ENCODE measurements at regions not wholly inside any gene's neighbourhood (a gene's known extent, or its start where the extent isn't known, plus 50 kb on each side); places are given as distances from the start of the nearest gene placed in this dataset.

GRCh38 chr3:148100476-148100875 lies 597.2 kb upstream of the AGTR1 start:
- DNase-seq (no peak), ATAC-seq (no peak)
- no peak overlapping the region for H3K27ac ChIP-seq
- no peak for TF ChIP-seq POLR2A (IDR thresholded peaks at IDR 0.05)
- TF ChIP-seq CTCF (IDR thresholded peaks at IDR 0.05) = no peak
- no peaks in the 10 kb centered on the region for H3K27me3 ChIP-seq
- H3K9me3 ChIP-seq = no peaks in the 10 kb centered on the region
- no peaks in the 10 kb centered on the region for H3K36me3 ChIP-seq
- no peaks in the 10 kb centered on the region for H3K4me1 ChIP-seq
- no peak overlapping the region for H3K4me3 ChIP-seq
- intact Hi-C loops (cut with DNase I) = no loop called here

GRCh38 chr3:148101061-148101460 lies 596.6 kb upstream of the AGTR1 start:
- Histone ChIP-seq H3K27ac (no peak overlapping the region), H3K36me3 (no peaks in the 10 kb centered on the region), H3K4me1 (no peaks in the 10 kb centered on the region), H3K27me3 (no peaks in the 10 kb centered on the region), H3K9me3 (no peaks in the 10 kb centered on the region), H3K4me3 (no peak overlapping the region)
- 59% methylated on average over 1 of the region's 1 CpG for whole genome bisulfite sequencing (ENCODE audit: insufficient coverage, low coverage, low lambda C conversion rate, missing lambda C conversion rate)
- no peak for ATAC-seq
- TF ChIP-seq POLR2A (IDR thresholded peaks at IDR 0.05) (no peak), CTCF (IDR thresholded peaks at IDR 0.05) (no peak)
- intact Hi-C loops (cut with DNase I) = no loop called here
- DNase-seq = no peak

- H3K4me3 ChIP-seq = no peak overlapping the region
- no peak for ATAC-seq
- no peak for DNase-seq
- no peak overlapping the region for H3K27ac ChIP-seq
- H3K36me3 ChIP-seq = no peaks in the 10 kb centered on the region
- H3K27me3 ChIP-seq = no peaks in the 10 kb centered on the region
- WGBS (ENCODE audit: insufficient coverage, low coverage, low lambda C conversion rate, missing lambda C conversion rate) = 63% methylated on average over 1 of the region's 1 CpG
- H3K9me3 ChIP-seq = no peaks in the 10 kb centered on the region
- no peaks in the 10 kb centered on the region for H3K4me1 ChIP-seq
- intact Hi-C loops (cut with DNase I) = no loop called here
- no peak for TF ChIP-seq CTCF (IDR thresholded peaks at IDR 0.05)
- TF ChIP-seq POLR2A (IDR thresholded peaks at IDR 0.05) = no peak
Observed at GRCh38 chr3:148102156-148102555, 595.5 kb upstream of the AGTR1 start.

GRCh38 chr3:148106062-148106461 lies 591.6 kb upstream of the AGTR1 start:
- no peak overlapping the region for H3K4me3 ChIP-seq
- DNase-seq (no peak), ATAC-seq (no peak)
- no peak overlapping the region for H3K27ac ChIP-seq
- intact Hi-C loops (cut with DNase I) = no loop called here
- no peaks in the 10 kb centered on the region for H3K9me3 ChIP-seq
- TF ChIP-seq POLR2A (IDR thresholded peaks at IDR 0.05) (no peak), CTCF (IDR thresholded peaks at IDR 0.05) (no peak)
- 50% methylated on average over 2 of the region's 2 CpGs for WGBS (ENCODE audit: insufficient coverage, low coverage, low lambda C conversion rate, missing lambda C conversion rate)
- no peaks in the 10 kb centered on the region for H3K36me3 ChIP-seq
- H3K27me3 ChIP-seq = no peaks in the 10 kb centered on the region
- no peaks in the 10 kb centered on the region for H3K4me1 ChIP-seq

GRCh38 chr3:148126956-148127355 lies 570.7 kb upstream of the AGTR1 start:
- ATAC-seq = no peak
- Histone ChIP-seq H3K36me3 (no peaks in the 10 kb centered on the region), H3K9me3 (no peaks in the 10 kb centered on the region), H3K4me3 (no peak overlapping the region), H3K27me3 (no peaks in the 10 kb centered on the region), H3K4me1 (no peaks in the 10 kb centered on the region), H3K27ac (no peak overlapping the region)
- TF ChIP-seq POLR2A (IDR thresholded peaks at IDR 0.05) (no peak), CTCF (IDR thresholded peaks at IDR 0.05) (no peak)
- 33% methylated on average over 2 of the region's 2 CpGs for WGBS (ENCODE audit: insufficient coverage, low coverage, low lambda C conversion rate, missing lambda C conversion rate)
- no peak for DNase-seq
- intact Hi-C loops (cut with DNase I) = no loop called here
